GM12872 (cell line): ENCODE measurements at regions not wholly inside any gene's neighbourhood (a gene's known extent, or its start where the extent isn't known, plus 50 kb on each side); places are given as distances from the start of the nearest gene placed in this dataset.

Source experiments
- TF ChIP-seq, protein P1 (sequence below): IDR thresholded peaks from 3 replicates; pipeline ENCODE4 v1.5.1; 2011; ENCODE audit warnings: low read depth, mild to moderate bottlenecking, low read length, moderate library complexity; ENCODE audit not compliant: insufficient read depth

DNA sequence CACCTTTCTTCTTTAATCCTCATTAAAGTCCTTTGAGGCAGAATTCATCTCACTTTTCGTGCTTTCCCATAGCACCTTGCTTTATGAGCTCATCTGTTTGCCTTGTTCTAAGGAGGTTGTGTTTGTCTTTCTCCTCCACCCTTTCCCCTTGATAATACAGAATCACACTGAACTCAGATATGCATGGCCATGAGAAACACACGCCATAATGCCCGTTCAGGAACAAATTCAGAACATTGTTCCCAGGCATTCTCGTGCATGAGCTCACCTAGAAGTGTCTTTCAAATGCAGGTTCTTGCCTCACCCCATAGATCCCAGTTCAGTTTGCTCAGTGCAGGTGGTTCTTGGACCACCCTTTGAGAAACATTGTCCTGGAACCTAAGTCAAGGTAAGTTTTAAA, 71.1 kb downstream of the TMEM114 start:
- TF ChIP-seq, protein P1, sequence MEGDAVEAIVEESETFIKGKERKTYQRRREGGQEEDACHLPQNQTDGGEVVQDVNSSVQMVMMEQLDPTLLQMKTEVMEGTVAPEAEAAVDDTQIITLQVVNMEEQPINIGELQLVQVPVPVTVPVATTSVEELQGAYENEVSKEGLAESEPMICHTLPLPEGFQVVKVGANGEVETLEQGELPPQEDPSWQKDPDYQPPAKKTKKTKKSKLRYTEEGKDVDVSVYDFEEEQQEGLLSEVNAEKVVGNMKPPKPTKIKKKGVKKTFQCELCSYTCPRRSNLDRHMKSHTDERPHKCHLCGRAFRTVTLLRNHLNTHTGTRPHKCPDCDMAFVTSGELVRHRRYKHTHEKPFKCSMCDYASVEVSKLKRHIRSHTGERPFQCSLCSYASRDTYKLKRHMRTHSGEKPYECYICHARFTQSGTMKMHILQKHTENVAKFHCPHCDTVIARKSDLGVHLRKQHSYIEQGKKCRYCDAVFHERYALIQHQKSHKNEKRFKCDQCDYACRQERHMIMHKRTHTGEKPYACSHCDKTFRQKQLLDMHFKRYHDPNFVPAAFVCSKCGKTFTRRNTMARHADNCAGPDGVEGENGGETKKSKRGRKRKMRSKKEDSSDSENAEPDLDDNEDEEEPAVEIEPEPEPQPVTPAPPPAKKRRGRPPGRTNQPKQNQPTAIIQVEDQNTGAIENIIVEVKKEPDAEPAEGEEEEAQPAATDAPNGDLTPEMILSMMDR: no peak

DNA sequence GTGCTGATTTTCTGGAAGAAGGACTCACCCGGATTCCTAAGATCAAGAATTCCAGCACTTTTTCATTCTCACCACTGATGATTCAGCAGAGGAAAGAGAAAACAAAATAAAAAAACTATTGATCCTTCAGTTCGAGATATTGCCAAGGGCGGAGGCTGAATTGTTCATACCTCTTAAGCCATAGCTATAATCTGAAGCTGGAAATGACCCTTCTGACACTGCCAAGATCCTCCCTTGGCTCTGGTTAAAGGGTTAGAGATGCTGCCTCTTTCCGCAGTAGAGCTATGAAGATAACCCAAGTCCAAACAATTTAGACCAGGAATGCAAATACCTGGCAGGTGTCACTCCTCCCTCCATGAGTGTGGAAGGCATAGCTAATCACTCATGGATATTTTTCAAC, 73.0 kb downstream of the TMEM114 start:
- TF ChIP-seq, protein P1: no peak

DNA sequence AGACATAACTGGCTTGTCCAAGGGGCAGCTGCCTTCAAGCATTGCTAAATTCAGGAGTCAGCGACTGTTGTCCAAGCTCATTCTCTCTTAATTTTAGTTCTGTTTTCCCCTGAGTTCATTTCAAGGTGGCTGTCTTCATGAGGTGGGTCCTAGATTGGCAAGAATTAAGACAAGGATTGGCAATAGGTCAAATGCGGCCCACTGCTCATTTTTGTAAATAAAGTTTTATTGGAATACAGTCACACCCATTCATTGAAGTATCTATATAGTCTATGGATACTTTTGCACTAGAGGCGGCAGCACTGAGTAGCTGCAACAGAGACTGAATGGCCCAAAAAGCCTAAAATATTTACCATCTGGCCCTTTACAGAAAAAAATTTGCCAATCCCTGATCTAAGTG, 73.8 kb downstream of the TMEM114 start:
- TF ChIP-seq, protein P1: no peak

DNA sequence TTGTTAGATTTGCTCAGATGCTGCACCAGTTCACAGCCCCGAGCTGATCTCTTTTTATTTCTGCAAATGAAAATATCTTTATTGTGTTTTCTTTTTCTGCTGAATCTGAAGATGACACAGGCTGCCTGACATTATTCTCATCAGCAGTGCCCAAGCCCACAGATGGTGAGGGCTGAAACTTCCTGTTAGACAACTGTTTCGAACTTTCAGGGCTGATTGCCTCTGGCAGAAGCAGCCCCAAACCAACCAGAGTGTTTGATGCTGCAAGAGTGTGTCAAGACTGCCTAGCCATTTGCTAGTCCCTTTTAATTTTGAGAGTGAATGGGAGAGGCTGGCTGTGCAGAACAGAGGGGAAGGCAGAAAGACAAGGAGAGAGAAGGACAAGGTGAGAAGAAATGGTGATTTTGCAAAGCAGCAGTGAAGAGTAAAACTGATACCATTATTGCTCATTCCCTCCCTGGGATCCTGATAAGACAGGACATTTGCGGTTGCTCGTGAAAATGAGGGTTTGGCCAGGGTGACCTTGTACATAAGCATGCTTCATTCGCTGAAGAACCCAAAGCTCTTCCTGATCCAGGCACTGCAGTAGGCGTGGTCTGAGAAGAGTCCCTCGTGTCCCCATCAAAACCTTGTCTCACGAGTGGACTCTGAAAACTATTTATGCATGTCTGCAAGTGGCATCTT, 77.2 kb downstream of the TMEM114 start:
- TF ChIP-seq, protein P1: no peak

DNA sequence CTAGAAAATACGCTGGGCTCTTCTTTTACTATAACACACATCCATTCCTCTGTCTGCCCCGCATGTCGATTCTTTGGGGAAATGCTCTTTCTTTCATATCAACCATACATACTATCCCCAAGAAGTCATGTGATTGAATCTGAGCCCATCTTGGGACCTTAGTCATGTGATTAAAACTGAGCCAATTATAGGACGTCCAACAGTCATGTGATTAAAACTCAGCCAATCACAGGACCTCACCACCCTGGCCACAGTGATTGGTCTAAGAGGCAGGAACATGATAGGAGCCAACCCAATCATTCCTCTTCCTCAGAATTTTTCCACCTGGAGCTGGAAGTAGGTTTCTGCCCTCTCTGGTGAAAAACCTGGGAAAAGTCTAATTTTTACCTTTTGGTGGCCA, 78.8 kb downstream of the TMEM114 start:
- TF ChIP-seq, protein P1: no peak

DNA sequence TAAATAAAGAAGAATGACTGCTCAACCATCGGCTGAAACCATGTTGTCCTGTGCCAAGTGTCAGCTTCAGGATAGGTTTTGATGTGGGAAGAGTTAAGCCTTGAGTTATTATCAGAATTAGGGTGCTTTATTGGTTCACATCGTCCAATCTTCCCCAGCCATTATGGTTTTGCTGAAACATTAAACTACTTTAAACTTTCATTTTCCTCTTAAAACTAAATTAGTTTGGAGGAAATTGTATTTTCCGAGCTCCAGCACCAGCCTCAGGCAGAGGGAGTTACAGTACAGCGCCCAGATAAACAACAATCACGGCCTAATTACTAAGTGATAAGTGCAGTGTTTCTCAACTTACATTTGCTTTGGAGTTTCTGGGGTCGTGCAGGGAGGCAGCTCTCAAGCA, 80.2 kb downstream of the TMEM114 start:
- TF ChIP-seq, protein P1: no peak

DNA sequence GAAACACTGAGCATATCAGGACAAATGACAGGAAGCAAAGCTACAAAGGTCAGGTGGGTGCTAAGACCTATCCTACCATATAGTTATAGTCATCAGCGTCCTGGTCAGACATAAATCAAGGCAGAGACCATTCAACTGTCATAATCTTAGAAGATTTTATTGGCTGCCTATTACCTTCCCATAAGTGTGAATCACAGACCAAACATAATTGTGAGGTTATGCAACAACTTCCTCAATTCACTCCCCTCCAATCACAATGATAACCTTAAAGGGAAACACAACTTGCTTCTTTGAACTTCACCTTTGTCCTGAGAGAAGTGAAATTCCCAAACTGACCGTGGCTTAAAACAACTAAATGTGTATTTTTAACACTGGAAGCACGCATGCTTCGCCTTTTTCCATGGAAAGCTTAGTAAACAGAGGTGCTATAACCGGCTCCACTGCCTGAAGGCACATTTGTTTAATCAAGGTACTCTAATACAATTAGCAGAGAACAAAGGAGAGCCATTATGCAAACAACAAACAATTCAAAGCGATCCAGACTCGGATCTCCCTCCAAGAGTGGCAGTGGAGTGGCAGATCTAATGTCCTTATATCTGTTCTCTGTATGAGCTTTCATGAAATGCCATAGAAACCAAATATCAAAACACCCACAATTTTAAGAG, 84.9 kb downstream of the TMEM114 start:
- TF ChIP-seq, protein P1: no peak
